Cerebellar cortex (tissue), 1 donor: ENCODE measurements at regions not wholly inside any gene's neighbourhood (a gene's known extent, or its start where the extent isn't known, plus 50 kb on each side); places are given as distances from the start of the nearest gene placed in this dataset.

Experiments
- DNase-seq: peaks from one replicate; pipeline ENCODE4 v3.0.0-alpha.2; 2015; ENCODE audit warnings: low spot score

DNA sequence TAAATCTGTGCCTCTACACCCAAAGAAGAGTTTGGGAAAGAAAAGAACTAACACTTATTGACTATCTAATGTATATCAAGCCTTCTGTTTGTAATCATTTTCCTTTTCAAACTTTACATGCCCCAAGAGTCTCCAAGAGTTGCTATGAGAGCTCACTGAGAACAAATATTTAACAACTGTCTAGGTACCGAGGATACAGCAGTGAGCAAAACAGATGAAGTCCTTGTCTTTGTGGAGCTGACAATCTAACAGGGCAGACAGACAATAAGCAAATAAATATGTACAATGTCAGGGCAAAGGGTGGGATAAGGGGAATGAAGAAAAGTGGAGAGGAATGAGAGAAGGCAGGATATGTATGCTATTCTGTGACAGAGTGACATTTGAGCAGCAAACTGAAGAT, 64.8 kb upstream of the KSR1 start:
- no peak for DNase-seq

DNA sequence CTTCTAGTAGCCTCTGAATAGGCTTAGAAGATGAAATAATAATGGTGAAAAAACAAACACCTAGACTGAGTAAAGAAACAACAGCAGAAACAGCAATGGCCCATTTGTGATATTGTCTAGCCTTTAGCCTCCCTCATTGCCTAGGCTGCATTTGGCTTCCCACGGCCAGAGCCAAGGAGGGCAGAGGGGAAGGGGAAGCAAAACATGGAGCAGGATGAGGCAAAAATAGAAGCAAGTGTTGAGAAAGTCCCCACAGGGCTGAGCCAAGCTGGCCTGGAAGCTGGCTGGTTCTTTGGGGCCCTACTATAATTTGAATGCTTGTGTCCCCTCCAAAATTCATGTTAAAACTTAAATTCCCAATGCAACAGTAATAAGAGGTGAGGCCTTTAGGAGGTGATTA, 60.2 kb upstream of the KSR1 start:
- no peak for DNase-seq

DNA sequence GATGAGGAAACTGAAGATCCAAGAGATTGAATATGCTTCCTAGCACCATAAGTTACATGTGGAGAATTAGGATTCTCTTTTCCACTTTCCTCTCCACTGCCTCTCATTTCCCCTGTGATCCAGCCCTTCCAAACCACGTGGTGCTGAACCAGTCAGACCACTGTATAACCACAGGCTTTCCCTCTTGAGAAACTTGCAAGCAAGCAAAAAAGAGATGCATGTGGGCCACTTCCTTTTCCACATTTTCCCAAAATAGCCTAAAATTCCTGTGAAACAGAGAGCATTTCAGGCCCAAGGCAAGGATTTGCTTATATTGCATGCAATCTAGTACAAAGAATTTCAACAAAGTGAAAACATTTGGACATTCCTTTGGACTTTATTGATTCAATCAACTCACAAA, 59.3 kb upstream of the KSR1 start:
- no peak for DNase-seq

DNA sequence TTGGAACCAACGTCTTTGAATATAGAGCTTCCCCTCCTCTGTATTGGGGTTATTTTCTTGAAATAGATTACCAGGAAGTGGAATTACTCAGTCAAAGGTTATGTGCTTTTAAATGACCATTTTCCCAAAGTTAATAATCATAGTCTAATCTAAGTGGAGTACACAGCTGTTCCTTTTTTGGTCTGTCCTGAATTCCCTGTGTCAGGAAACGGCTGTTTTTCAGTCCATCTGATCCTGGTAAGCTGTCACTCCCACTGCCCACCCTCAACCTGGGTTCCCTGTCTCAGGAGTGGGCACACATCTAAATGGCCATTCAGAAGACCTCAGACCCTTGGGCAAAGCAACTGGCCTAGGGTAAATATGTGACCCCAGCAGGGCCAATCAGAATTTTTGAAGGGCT, 57.6 kb upstream of the KSR1 start:
- DNase-seq, result no peak

DNA sequence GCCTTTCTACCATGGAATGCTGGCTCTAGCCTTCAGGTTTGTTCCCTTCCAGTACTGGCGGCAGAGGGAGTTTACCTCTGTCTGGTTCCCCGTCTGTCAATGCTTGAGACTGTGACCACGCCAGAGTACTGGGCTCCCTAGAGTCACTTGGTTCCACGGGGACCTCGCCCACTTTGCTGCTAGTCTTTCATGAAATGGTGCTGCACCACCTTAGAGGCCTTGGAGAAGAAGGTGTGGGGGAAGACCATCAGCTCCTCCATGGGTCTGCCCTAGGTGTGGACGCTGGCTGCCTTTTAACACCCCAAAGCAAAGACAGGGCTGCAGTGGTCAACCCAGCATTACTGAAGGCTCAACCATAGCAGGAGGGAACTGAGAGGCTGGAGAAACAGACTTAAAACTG, 55.3 kb upstream of the KSR1 start:
- no peak for DNase-seq

DNA sequence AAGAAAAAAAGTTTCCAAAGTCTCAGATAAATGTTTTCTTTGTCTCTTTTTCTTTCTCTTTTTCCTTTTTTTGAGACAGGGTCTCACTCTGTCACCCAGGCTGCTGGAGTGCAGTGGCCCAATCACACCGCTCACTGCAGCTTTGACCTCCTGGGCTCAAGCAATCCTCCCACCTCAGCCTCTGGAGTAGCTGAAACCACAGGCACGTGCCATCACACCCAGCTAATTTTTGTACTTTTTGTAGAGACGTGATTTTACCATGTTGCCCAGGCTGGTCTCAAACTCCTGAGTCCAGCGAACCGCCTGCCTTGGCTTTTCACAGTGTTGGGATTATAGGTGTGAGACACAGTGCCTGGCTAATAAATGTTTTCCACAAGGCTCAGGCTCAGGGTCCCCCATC, 53.3 kb upstream of the KSR1 start:
- no peak for DNase-seq

DNA sequence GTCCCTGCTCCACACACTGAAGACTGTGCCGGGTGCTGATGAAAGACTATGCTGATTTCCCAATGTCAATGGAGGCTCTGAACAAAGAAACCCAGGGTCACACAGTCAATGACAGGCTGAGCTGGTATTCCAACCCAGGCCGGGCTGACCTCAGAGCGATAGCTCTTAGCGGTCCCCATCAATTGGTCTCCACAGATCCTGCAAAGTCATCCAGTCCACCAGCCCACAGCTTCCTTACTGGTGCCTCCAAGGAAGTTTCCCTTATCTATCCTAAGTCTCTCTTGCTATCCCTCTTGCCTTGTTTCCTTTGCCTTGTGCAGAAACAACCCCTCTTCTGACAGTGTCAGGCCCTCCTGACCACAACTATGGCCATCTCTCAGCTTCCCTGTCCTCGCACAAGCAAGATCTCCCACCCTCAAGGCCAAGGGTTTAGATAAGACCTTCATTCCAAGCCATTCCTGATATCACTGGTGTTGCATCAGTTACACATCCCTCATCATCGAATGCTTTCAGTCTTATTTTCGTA, 52.7 kb upstream of the KSR1 start:
- DNase-seq, result no peak

DNA sequence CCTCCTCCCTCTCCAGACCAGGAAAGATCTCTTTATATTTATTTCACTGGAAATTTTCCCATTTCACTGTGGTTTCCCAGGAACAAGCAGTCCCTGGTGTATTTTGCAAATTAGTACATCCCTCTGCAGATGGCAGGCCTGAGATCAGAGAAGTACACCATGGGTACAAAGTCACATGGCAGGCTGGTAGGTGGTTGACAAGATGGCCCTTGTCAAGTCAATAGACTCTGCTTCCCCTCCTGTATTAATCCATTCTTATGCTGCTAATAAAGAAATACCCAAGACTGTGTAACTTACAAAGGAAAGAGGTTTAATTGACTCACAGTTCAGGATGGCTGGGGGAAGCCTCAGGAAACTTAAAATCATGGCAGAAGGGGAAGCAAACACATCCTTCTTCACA, 51.6 kb upstream of the KSR1 start:
- no peak for DNase-seq
